Thyroid gland (tissue), 4 donors: ENCODE measurements at regions not wholly inside any gene's neighbourhood (a gene's known extent, or its start where the extent isn't known, plus 50 kb on each side); places are given as distances from the start of the nearest gene placed in this dataset.

Source experiments
- POLR2A ChIP-seq, 2 donors: fragments of 450-650 bp; IDR thresholded peaks; one replicate each; pipeline ENCODE4 v1.6.1; 2017; ENCODE audit warnings: antibody characterized with exemption in 2 of 2, mild to moderate bottlenecking in 2 of 2, moderate library complexity in 1 of 2
- TF ChIP-seq, protein P1 (sequence below), 6 experiments: fragments of 200-600 bp in 3 of 6; fragments of 450-650 bp in 3 of 6; sonication (generic) in 3 of 6; IDR thresholded peaks; one replicate each; pipeline ENCODE4 v1.5.1; 2016 to 2019; ENCODE audit warnings: antibody characterized with exemption in 6 of 6, mild to moderate bottlenecking in 2 of 6, inconsistent platforms in 1 of 6, moderate library complexity in 1 of 6

DNA sequence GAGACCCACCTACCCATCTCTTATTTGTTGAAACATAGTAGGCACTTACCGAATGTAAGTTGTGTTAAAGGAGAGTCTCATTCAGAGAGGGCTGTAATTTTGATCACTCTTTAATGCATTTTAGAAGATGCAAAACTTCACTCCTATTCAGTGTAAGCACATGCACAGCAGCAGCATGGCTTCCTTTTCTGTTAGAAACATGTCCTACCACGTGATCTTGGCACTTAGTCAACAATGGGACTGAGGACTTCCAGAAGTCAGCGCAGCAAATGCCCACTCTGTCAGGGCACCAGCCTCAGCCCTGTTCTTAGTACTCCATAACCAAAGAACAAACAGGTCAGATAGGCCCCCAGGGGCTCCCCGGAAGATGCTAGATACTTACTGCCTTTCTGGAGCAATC, 456.5 kb downstream of the METTL4 start:
- TF ChIP-seq, protein P1, sequence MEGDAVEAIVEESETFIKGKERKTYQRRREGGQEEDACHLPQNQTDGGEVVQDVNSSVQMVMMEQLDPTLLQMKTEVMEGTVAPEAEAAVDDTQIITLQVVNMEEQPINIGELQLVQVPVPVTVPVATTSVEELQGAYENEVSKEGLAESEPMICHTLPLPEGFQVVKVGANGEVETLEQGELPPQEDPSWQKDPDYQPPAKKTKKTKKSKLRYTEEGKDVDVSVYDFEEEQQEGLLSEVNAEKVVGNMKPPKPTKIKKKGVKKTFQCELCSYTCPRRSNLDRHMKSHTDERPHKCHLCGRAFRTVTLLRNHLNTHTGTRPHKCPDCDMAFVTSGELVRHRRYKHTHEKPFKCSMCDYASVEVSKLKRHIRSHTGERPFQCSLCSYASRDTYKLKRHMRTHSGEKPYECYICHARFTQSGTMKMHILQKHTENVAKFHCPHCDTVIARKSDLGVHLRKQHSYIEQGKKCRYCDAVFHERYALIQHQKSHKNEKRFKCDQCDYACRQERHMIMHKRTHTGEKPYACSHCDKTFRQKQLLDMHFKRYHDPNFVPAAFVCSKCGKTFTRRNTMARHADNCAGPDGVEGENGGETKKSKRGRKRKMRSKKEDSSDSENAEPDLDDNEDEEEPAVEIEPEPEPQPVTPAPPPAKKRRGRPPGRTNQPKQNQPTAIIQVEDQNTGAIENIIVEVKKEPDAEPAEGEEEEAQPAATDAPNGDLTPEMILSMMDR (IDR thresholded peaks at IDR 0.05) = no peak
- TF ChIP-seq POLR2A (IDR thresholded peaks at IDR 0.05) = no peak
